ENCODE measurements at regions not wholly inside any gene's neighbourhood (a gene's known extent, or its start where the extent isn't known, plus 50 kb on each side); places are given as distances from the start of the nearest gene placed in this dataset.

- no peak for TF ChIP-seq CTCF (IDR thresholded peaks at IDR 0.05; ENCODE audit: insufficient read depth, low read length, poor library complexity, severe bottlenecking)
- no peak for DNase-seq (ENCODE audit: extremely low read depth, insufficient read length)
- no peaks in the 10 kb centered on the region for H3K36me3 ChIP-seq (ENCODE audit: control insufficient read depth, insufficient read depth, low read length)
- H3K4me3 ChIP-seq (replicated peaks; ENCODE audit: low read depth, low read length), result no peak overlapping the region
- no peaks in the 10 kb centered on the region for H3K27me3 ChIP-seq (replicated peaks; ENCODE audit: control insufficient read depth, insufficient read depth, low read length)
Observed at GRCh38 chr22:48709976-48710375, 1117.7 kb downstream of the BRD1 start.

DNA sequence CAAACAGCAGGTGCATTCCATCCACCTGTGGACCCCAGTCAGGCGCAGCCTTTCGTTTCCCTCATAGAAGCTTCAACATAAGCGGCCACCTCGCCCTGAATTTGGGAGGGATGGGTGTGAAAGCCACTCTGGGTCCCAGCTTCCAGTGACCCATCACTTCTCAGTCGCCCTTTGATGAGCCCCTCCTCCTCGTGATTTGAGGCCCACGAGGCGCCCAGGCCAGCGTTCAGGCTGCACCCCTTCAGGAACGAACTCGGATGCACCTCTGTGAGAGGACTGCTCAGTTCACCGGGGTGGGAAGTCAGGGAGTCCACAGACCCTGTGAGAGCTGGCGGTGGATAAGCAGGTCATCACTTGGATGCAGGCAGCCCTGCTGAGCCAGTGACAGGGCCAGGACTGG, 1118.2 kb downstream of the BRD1 start:
- Histone ChIP-seq H3K4me3 (replicated peaks; ENCODE audit: low read depth, low read length) (no peak overlapping the region), H3K36me3 (ENCODE audit: control insufficient read depth, insufficient read depth, low read length) (no peaks in the 10 kb centered on the region), H3K27me3 (replicated peaks; ENCODE audit: control insufficient read depth, insufficient read depth, low read length) (no peaks in the 10 kb centered on the region)
- DNase-seq (ENCODE audit: extremely low read depth, insufficient read length), result no peak
- no peak for TF ChIP-seq CTCF (IDR thresholded peaks at IDR 0.05; ENCODE audit: insufficient read depth, low read length, poor library complexity, severe bottlenecking)

GRCh38 chr22:48708558-48709245, 1119.0 kb downstream of the BRD1 start:
- no peak for DNase-seq (ENCODE audit: extremely low read depth, insufficient read length)
- Histone ChIP-seq H3K36me3 (ENCODE audit: control insufficient read depth, insufficient read depth, low read length) (no peaks in the 10 kb centered on the region), H3K27me3 (replicated peaks; ENCODE audit: control insufficient read depth, insufficient read depth, low read length) (no peaks in the 10 kb centered on the region), H3K4me3 (replicated peaks; ENCODE audit: low read depth, low read length) (no peak overlapping the region)
- no peak for TF ChIP-seq CTCF (IDR thresholded peaks at IDR 0.05; ENCODE audit: insufficient read depth, low read length, poor library complexity, severe bottlenecking)

- H3K4me3 ChIP-seq (replicated peaks; ENCODE audit: low read depth, low read length), result no peak overlapping the region
- TF ChIP-seq CTCF (IDR thresholded peaks at IDR 0.05; ENCODE audit: insufficient read depth, low read length, poor library complexity, severe bottlenecking), result no peak
- DNase-seq (ENCODE audit: extremely low read depth, insufficient read length), result no peak
- H3K27me3 ChIP-seq (replicated peaks; ENCODE audit: control insufficient read depth, insufficient read depth, low read length), result no peaks in the 10 kb centered on the region
- no peaks in the 10 kb centered on the region for H3K36me3 ChIP-seq (ENCODE audit: control insufficient read depth, insufficient read depth, low read length)
Observed at GRCh38 chr22:48707763-48708557, 1119.7 kb downstream of the BRD1 start.

DNA sequence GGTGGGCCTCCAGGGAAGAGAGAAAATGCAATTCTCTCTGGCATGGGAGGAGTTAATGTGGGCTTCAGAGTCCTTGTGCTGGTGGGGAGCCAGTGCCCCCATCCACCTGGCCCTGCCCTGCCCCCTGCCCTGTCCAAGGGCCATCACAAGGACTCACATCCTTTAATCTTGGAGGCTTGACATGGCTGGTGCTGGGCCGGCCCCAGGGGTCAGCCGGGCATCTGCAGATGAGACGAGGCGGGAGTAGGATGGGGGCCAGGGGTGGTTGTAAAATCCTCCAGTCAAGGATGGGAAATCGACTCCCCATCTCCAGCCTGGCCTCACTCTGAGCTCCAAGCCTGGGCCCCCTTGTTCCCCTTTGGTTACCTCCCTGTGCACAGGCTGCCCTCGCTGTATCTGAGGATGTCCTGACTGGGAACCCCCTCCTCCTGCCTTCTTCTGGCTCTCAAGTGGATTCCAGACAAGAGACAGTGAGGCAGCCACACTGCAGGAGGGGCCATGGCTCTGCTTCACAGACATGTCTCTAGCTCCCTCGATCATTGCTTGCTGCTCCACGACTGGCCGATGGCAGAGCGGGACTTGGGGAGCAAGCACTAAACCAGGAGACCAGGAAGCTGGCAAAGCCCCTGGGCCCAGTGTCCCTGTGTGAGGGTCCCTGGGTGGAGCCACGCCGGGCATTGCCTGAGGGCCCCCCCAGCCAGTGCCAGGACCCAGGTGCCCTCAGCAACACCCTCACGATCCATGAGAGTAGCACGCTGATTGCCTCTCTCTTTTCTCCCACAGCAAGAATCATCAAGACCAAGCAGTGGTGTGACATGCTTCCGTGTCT, 1120.5 kb downstream of the BRD1 start:
- Histone ChIP-seq H3K27me3 (replicated peaks; ENCODE audit: control insufficient read depth, insufficient read depth, low read length) (no peaks in the 10 kb centered on the region), H3K36me3 (ENCODE audit: control insufficient read depth, insufficient read depth, low read length) (no peaks in the 10 kb centered on the region), H3K4me3 (replicated peaks; ENCODE audit: low read depth, low read length) (no peak overlapping the region)
- DNase-seq (ENCODE audit: extremely low read depth, insufficient read length), result no peak
- no peak for TF ChIP-seq CTCF (IDR thresholded peaks at IDR 0.05; ENCODE audit: insufficient read depth, low read length, poor library complexity, severe bottlenecking)
